Activated naive CD4-positive, alpha-beta T cell treated with anti-CD3 and anti-CD28 coated beads, Interleukin-2, amount 50 U/mL, for 72 hours (primary cell): ENCODE measurements at regions not wholly inside any gene's neighbourhood (a gene's known extent, or its start where the extent isn't known, plus 50 kb on each side); places are given as distances from the start of the nearest gene placed in this dataset.

Source experiments
- ATAC-seq, 2 donors: fragments of 150-1000 bp; cut with Tn5 transposase; 2 replicates each; pipeline ENCODE4 v1.10.0; 2021; ENCODE audit warnings: mild to moderate bottlenecking in 2 of 2, moderate library complexity in 2 of 2
- DNase-seq, 2 donors: peaks; one replicate each; pipeline ENCODE4 v3.0.0; 2021 to 2022; ENCODE audit warnings: low spot score in 2 of 2
- H3K27ac Mint-ChIP-seq, 2 donors: one replicate each; pipeline ENCODE4 v1.8.0; 2022; ENCODE audit warnings: mild to moderate bottlenecking in 2 of 2, mixed read lengths in 2 of 2
- H3K36me3 Mint-ChIP-seq, 2 donors: one replicate each; pipeline ENCODE4 v1.8.0; 2022; ENCODE audit warnings: mixed read lengths in 2 of 2
- H3K9me3 Mint-ChIP-seq, 2 donors: one replicate each; pipeline ENCODE4 v1.8.0; 2022; ENCODE audit warnings: mixed read lengths in 2 of 2

DNA sequence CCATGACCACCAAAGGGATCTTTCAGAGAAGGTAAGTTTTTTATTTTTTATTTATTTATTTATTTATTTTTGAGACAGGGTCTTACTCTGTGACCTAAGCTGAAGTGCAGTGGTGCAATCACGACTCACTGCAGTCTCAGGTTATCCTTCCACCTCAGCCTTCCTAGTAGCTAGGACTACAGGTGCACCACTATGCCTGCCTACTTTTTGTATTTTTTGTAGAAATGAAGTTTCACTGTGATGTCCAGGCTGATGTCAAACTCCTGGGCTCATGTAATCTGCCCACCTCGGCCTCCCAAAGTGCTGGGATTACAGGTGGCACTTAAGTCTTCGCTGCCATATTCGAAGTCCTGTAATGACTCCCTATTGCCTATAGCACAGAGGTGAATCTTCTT lies 342.5 kb downstream of the CYRIA start:
- DNase-seq (no peak), ATAC-seq (no peak)
- Mint-ChIP-seq H3K27ac (no peak overlapping the region), H3K9me3 (no peaks in the 10 kb centered on the region), H3K36me3 (no peaks in the 10 kb centered on the region)

GRCh38 chr2:16322308-16323125 lies 343.1 kb downstream of the CYRIA start:
- DNase-seq = no peak
- Mint-ChIP-seq H3K36me3 (no peaks in the 10 kb centered on the region), H3K9me3 (no peaks in the 10 kb centered on the region), H3K27ac (no peak overlapping the region)
- no peak for ATAC-seq

DNA sequence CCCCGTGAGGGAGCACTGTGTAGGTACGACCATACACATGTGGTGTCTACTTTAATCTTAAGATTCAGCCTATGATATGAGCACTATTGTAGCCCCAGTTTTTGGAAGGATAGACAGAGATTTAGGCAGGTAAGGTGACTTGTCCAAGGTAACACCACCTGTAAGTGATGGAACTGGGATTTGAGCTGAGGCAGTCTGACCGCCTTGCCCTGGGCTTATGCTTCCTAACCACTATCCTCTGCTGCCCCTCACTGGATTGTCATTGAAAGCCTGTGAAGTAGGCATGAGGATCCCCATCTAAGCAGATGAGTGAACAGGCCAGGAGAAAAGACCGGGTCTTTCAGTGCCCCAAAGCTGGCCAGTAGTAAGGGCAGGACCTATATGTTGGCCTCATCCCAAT lies 343.8 kb downstream of the CYRIA start:
- no peak overlapping the region for H3K27ac Mint-ChIP-seq

GRCh38 chr2:16321256-16321655 lies 344.4 kb downstream of the CYRIA start:
- no peaks in the 10 kb centered on the region for H3K36me3 Mint-ChIP-seq
- H3K27ac Mint-ChIP-seq = no peak overlapping the region

More for the DNA sequence above, 343.8 kb downstream of the CYRIA start:
- DNase-seq = no peak
- Mint-ChIP-seq H3K36me3 (no peaks in the 10 kb centered on the region), H3K9me3 (no peaks in the 10 kb centered on the region)
- no peak for ATAC-seq

GRCh38 chr2:16320716-16321115 lies 344.9 kb downstream of the CYRIA start:
- Mint-ChIP-seq H3K9me3 (no peaks in the 10 kb centered on the region), H3K27ac (no peak overlapping the region), H3K36me3 (no peaks in the 10 kb centered on the region)
- ATAC-seq = no peak
- DNase-seq = no peak

More at GRCh38 chr2:16321256-16321655, 344.4 kb downstream of the CYRIA start:
- no peaks in the 10 kb centered on the region for H3K9me3 Mint-ChIP-seq
- ATAC-seq (no peak), DNase-seq (no peak)

DNA sequence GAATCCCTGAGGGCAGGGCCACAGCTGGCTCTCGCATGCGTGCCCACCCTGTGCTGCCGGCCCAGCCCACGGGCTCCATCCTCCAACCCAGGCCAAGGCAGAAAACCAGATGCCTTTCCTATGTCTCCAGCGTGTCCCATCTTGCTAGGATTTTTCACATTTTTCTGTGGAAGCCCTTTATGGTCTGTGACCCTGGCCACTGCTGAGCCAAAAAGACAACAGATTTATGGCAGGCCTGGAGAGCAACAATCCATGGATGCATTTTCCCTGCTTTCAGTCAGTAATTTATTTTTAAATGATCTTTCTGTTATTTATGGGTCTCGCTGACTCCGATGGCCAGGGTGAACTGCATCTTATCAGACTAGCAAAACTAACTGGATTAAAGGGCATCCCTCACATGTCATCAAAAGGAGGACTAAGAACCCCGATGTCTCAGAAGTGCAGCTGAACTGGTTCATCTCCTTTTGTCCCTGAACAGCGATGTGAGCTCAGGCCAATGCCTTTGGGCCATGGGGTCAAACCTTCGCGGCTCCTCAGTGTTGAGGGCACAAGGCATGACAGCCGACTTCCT lies 346.0 kb downstream of the CYRIA start:
- ATAC-seq (no peak), DNase-seq (no peak)
- H3K27ac Mint-ChIP-seq = no peak overlapping the region
- H3K9me3 Mint-ChIP-seq = no peaks in the 10 kb centered on the region
- H3K36me3 Mint-ChIP-seq = no peaks in the 10 kb centered on the region

DNA sequence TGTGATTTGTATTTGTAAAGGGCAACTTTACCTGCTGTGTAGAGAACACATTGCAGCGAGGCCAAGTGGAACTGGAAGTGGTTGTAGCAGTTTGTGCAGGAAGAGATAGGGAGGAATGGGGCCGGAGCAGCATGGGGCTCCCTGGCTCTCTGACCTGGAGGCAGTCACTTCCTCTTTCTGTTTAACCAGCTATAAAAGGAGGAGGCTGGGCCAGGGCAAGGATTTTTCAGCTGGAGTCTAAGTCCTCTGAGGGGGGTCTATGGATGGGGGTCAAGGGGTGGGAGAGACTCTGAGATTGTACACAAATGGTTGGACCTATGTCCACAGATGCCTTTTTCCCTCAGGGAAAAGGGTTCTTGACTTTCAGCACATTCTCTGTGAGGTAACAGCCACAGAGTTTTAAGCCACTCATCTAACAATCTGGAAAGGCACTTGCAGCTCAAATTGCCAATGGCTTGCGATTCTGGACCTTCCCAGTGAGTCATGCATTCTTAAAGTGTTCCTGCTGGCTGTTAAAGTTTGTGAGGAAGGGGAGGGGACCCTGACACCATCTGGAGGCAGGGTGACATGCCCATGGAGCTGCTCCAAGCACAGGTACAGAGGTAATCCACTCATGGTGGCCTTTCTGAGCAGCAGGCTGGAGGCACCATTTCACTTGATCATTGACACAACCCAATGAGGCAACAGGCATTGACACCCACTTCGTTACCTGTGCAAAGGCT lies 347.0 kb downstream of the CYRIA start:
- no peaks in the 10 kb centered on the region for H3K9me3 Mint-ChIP-seq
- no peaks in the 10 kb centered on the region for H3K36me3 Mint-ChIP-seq
- DNase-seq (no peak), ATAC-seq (no peak)
- no peak overlapping the region for H3K27ac Mint-ChIP-seq

DNA sequence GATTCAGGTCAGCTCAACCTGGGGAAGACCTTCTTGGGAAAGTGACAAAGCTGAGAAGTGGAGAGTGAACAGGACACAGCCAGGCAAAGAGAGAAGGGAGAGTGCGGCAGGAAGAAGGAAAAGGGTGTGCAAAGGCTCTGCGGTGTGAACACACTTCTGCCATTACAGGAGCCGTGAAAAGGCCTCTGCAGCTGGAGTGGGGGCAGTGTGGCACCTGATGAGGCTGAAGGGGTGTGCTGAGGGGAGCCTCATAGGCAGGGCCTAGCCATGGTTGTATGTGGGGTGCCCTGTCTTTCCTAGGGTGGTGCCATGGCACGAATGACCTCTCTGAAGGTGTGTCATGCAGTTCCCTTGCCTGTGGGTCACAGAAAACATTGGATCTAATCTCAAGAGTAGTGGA lies 347.6 kb downstream of the CYRIA start:
- no peaks in the 10 kb centered on the region for H3K9me3 Mint-ChIP-seq
- no peak for ATAC-seq
- H3K36me3 Mint-ChIP-seq = no peaks in the 10 kb centered on the region
- no peak for DNase-seq
- H3K27ac Mint-ChIP-seq = no peak overlapping the region

DNA sequence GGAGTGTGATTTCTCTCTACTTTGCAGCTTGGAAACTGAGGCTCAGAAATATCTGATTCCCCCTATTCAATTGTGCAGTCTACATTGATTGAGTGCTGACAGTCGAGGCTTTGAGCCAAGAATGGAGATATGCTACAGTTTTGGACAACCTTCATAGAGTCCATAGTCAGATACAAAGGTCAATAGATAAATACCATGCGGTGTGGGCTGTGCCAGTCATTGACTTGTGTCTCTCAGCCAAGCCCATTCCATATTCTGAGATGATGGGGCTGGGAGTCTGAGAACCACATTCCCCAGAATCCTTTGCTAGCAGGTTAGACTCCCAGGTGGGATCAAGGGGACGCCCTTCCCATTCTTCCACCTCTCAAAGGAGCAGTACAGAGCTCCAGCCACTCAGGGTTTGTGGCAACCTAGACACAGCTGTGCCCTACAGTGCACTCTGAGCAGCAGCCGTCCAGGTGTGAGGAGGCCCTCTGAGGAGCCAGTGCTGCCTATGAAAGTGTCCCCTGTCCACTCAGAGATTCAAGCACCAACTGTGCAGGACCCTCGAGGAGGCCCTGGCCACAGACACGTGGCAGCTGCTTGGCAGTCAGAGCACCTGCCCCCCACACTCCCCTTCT lies 348.3 kb downstream of the CYRIA start:
- H3K27ac Mint-ChIP-seq = no peak overlapping the region
- DNase-seq = no peak
- H3K9me3 Mint-ChIP-seq = no peaks in the 10 kb centered on the region
- no peaks in the 10 kb centered on the region for H3K36me3 Mint-ChIP-seq
- no peak for ATAC-seq

DNA sequence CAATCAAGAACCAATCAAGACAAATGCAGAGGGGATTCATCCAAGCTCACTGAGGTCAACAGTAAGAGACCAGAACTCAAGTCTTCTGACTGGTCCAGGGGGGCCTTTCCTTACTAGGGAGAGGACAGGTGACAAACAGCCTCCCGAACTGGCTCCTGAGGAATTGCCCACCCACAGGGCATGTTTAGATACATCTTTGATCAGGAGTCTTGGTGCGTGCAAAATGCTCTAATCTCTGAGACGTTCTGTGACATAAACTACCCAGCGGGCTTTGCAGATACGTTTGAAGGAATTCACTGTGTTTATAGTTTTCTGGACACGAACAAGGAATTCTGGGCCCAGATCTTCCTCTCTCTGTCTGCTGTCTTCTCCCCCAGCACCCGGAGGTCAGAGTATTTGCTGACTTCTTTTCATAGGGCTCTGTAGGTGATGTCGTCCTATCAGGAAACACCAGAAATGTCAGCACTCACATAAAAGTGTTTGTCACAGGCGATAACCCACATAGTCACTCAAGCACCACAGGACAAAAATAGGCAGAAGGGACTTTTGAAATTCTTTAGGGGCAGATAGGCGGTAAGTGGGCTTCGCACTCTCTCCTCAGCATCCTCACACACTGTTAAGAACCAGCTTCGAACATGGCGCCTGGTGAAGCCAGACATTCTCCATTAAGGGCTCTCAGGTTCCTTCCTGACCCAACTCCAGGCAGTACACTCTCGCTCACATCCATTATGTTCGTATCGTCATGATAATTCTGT lies 349.0 kb downstream of the CYRIA start:
- no peaks in the 10 kb centered on the region for H3K36me3 Mint-ChIP-seq
- DNase-seq (no peak), ATAC-seq (no peak)
- no peaks in the 10 kb centered on the region for H3K9me3 Mint-ChIP-seq
- no peak overlapping the region for H3K27ac Mint-ChIP-seq

GRCh38 chr2:16315908-16316307 lies 349.7 kb downstream of the CYRIA start:
- no peaks in the 10 kb centered on the region for H3K9me3 Mint-ChIP-seq
- ATAC-seq = no peak
- no peak for DNase-seq
- H3K36me3 Mint-ChIP-seq = no peaks in the 10 kb centered on the region
- no peak overlapping the region for H3K27ac Mint-ChIP-seq

- Mint-ChIP-seq H3K36me3 (no peaks in the 10 kb centered on the region), H3K27ac (no peak overlapping the region), H3K9me3 (no peaks in the 10 kb centered on the region)
- ATAC-seq (no peak), DNase-seq (no peak)
Observed at GRCh38 chr2:16315458-16315835, 350.2 kb downstream of the CYRIA start.

DNA sequence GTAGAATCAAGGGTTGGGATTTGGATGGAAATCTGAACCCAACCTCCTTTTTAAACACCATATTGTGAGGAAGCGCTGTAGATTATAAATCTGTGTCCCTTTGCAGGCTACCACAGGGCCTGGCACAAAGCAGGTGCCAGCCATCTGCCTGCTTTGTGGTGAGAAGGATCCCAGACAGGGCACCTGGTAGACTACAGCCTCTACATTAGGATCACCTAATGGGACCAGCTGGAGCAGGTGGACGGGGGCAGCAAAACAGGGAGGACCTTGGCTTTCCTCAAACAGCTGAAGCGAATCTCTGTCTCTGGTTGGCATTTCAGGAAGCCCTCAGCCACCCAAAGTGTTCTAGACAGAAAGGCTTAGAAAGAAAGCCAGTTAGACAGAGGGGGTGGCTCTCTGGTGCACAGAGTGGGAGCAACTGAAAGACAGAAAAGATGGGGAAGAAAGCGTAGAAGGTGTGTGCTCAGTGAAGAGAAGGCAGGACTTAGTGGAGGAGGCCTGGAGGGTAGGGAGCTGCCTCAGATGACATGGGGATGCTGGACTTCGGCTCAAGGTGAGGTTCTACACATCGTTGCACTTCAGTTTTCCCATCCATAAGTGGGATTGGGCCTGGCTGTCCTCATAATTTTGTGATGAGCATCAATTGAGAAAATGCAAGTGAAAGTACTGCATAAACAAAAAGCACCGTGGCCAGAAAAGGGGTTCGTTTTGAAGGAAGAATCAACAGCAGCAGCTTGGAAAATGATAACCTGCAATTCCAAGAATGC lies 350.8 kb downstream of the CYRIA start:
- H3K9me3 Mint-ChIP-seq = no peaks in the 10 kb centered on the region
- ATAC-seq (no peak), DNase-seq (no peak)
- no peaks in the 10 kb centered on the region for H3K36me3 Mint-ChIP-seq
- no peak overlapping the region for H3K27ac Mint-ChIP-seq

- no peaks in the 10 kb centered on the region for H3K9me3 Mint-ChIP-seq
- H3K27ac Mint-ChIP-seq = no peak overlapping the region
- H3K36me3 Mint-ChIP-seq = no peaks in the 10 kb centered on the region
- DNase-seq = no peak
- no peak for ATAC-seq
Observed at GRCh38 chr2:16314001-16314400, 351.6 kb downstream of the CYRIA start.

DNA sequence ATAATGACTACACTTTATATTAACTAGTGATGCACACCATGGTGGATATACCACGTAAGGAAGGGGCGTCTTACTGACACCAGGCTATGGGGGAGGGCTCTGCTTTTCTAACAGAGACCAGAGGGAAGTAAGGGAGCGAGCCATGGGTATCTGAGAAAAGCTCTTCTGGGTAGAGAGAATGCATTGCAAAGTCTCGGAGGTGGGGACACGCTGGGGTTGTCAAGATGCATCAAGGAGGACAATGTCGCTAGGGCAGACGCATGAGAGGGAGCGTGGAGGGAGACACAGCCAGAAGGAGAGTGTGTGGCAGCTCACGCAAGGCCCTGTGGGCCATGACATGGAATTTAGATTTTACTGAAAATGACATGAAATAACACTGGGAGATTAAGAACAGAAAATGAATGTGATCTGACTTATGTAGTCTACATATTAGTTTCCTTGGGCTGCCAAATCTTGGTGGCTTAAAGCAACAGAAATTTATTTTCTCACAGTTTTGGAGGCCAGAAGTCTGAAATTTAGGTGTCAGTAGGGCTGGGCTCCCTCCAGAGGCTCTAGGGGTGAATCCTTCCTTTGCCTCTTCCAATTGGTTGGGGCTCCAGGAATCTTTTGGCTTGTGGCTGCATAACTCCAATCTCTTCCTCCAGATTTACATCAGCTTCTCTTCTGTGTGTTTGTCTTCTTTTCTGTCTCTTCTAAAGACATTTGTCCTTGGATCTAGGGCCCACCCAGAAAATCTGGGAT lies 352.2 kb downstream of the CYRIA start:
- Mint-ChIP-seq H3K27ac (no peak overlapping the region), H3K36me3 (no peaks in the 10 kb centered on the region), H3K9me3 (no peaks in the 10 kb centered on the region)
- ATAC-seq = no peak
- DNase-seq = no peak
